ENCODE measurements at regions not wholly inside any gene's neighbourhood (a gene's known extent, or its start where the extent isn't known, plus 50 kb on each side); places are given as distances from the start of the nearest gene placed in this dataset.

GRCh38 chr4:179536694-179537093 is 2094.5 kb upstream of the AGA start:
- Histone ChIP-seq H3K9me3 (ENCODE audit: control insufficient read depth in 4 of 4, insufficient read depth in 3 of 4, low read length in 3 of 4) (no peaks in the 10 kb centered on the region), H3K27me3 (ENCODE audit: control insufficient read depth in 3 of 3, insufficient read depth in 3 of 3, low read length in 2 of 3) (no peaks in the 10 kb centered on the region), H3K4me1 (ENCODE audit: control insufficient read depth in 5 of 5, insufficient read depth in 5 of 5, low read length in 5 of 5) (no peaks in the 10 kb centered on the region), H3K27ac (ENCODE audit: low read depth in 1 of 2, low read length in 1 of 2) (no peak overlapping the region), H3K36me3 (ENCODE audit: control insufficient read depth in 4 of 4, insufficient read depth in 4 of 4, low read length in 4 of 4) (no peaks in the 10 kb centered on the region), H3K9ac (ENCODE audit: insufficient read depth in 1 of 2, low read length in 2 of 2) (no peak overlapping the region), H3K4me3 (no peak overlapping the region)
- no peak for DNase-seq
- TF ChIP-seq CTCF (IDR thresholded peaks at IDR 0.05; ENCODE audit: control extremely low read depth, extremely low read depth) = no peak
- ATAC-seq (ENCODE audit: insufficient read depth, low FRiP score) = no peak
- WGBS, 2 donors = 73 to 75% methylated on average over 3 of the region's 3 CpGs

DNA sequence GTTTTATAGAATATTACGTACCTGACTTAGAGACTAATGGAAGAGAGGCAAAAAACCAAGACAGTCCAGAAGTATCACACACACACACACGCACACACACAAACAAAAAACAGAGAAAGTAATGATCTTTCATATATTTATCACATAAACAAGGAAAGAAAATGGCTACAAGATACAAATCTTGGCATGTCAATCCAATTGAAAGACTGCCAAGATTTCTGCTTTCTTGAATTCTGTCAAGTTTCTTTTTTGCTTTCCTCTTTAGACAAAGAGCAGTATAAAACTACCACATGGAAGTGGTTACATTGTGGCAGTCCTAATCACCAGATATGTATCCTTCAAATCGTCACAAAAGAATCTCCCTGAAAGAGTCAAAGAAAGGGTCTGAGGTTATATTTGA is 2097.4 kb upstream of the AGA start:
- 66 to 77% methylated on average over 3 of the region's 3 CpGs for WGBS, 2 donors
- ATAC-seq (ENCODE audit: insufficient read depth, low FRiP score) = no peak

GRCh38 chr4:179543771-179544170 is 2101.5 kb upstream of the AGA start:
- Histone ChIP-seq H3K4me3 (no peak overlapping the region), H3K27ac (ENCODE audit: low read depth in 1 of 2, low read length in 1 of 2) (no peak overlapping the region), H3K36me3 (ENCODE audit: control insufficient read depth in 4 of 4, insufficient read depth in 4 of 4, low read length in 4 of 4) (no peaks in the 10 kb centered on the region), H3K9ac (ENCODE audit: insufficient read depth in 1 of 2, low read length in 2 of 2) (no peak overlapping the region), H3K9me3 (ENCODE audit: control insufficient read depth in 4 of 4, insufficient read depth in 3 of 4, low read length in 3 of 4) (peaks cover 0 to 3% (median under 1%) of the 10 kb centered on the region in 4 donors), H3K4me1 (ENCODE audit: control insufficient read depth in 5 of 5, insufficient read depth in 5 of 5, low read length in 5 of 5) (no peaks in the 10 kb centered on the region), H3K27me3 (ENCODE audit: control insufficient read depth in 3 of 3, insufficient read depth in 3 of 3, low read length in 2 of 3) (no peaks in the 10 kb centered on the region)
- DNase-seq (no peak), ATAC-seq (ENCODE audit: insufficient read depth, low FRiP score) (no peak)
- no peak for TF ChIP-seq CTCF (IDR thresholded peaks at IDR 0.05; ENCODE audit: control extremely low read depth, extremely low read depth)
- WGBS, 2 donors = 80 to 84% methylated on average over 6 of the region's 6 CpGs

More for the DNA sequence above, 2097.4 kb upstream of the AGA start:
- DNase-seq = peak in 2 of 3 donors; percentile 25 to 47
- Histone ChIP-seq H3K27ac (ENCODE audit: low read depth in 1 of 2, low read length in 1 of 2) (no peak overlapping the region), H3K9me3 (ENCODE audit: control insufficient read depth in 4 of 4, insufficient read depth in 3 of 4, low read length in 3 of 4) (peaks cover 0 to 1% (median 0%) of the 10 kb centered on the region in 4 donors), H3K36me3 (ENCODE audit: control insufficient read depth in 4 of 4, insufficient read depth in 4 of 4, low read length in 4 of 4) (no peaks in the 10 kb centered on the region), H3K4me1 (ENCODE audit: control insufficient read depth in 5 of 5, insufficient read depth in 5 of 5, low read length in 5 of 5) (no peaks in the 10 kb centered on the region), H3K4me3 (no peak overlapping the region), H3K27me3 (ENCODE audit: control insufficient read depth in 3 of 3, insufficient read depth in 3 of 3, low read length in 2 of 3) (no peaks in the 10 kb centered on the region), H3K9ac (ENCODE audit: insufficient read depth in 1 of 2, low read length in 2 of 2) (no peak overlapping the region)
- no peak for TF ChIP-seq CTCF (IDR thresholded peaks at IDR 0.05; ENCODE audit: control extremely low read depth, extremely low read depth)

- no peaks in the 10 kb centered on the region for H3K36me3 ChIP-seq (ENCODE audit: control insufficient read depth in 4 of 4, insufficient read depth in 4 of 4, low read length in 4 of 4)
- H3K4me3 ChIP-seq = no peak overlapping the region
- TF ChIP-seq CTCF (IDR thresholded peaks at IDR 0.05; ENCODE audit: control extremely low read depth, extremely low read depth) = no peak
- DNase-seq (no peak), ATAC-seq (ENCODE audit: insufficient read depth, low FRiP score) (no peak)
- H3K9me3 ChIP-seq (ENCODE audit: control insufficient read depth in 4 of 4, insufficient read depth in 3 of 4, low read length in 3 of 4) = peaks cover 0 to 5% (median under 1%) of the 10 kb centered on the region in 4 donors
- WGBS, 2 donors = 95 to 96% methylated on average over 1 of the region's 1 CpG
- no peak overlapping the region for H3K9ac ChIP-seq (ENCODE audit: insufficient read depth in 1 of 2, low read length in 2 of 2)
- no peaks in the 10 kb centered on the region for H3K4me1 ChIP-seq (ENCODE audit: control insufficient read depth in 5 of 5, insufficient read depth in 5 of 5, low read length in 5 of 5)
- H3K27ac ChIP-seq (ENCODE audit: low read depth in 1 of 2, low read length in 1 of 2) = no peak overlapping the region
- no peaks in the 10 kb centered on the region for H3K27me3 ChIP-seq (ENCODE audit: control insufficient read depth in 3 of 3, insufficient read depth in 3 of 3, low read length in 2 of 3)
These were observed 2102.3 kb upstream of the AGA start for GRCh38 chr4:179544496-179544895.
